ENCODE measurements at regions not wholly inside any gene's neighbourhood (a gene's known extent, or its start where the extent isn't known, plus 50 kb on each side); places are given as distances from the start of the nearest gene placed in this dataset.
A peak's percentile ranks its signal among the peaks of the same experiment; 100 is the strongest.

GRCh38 chr18:72692086-72692485 is 147.9 kb upstream of the CBLN2 start:
- TF ChIP-seq POLR2A (IDR thresholded peaks at IDR 0.05; ENCODE audit: low read depth, low read length) (no peak), TAF1 (IDR thresholded peaks at IDR 0.05; ENCODE audit: low read depth, low read length) (no peak), PAX5 (IDR thresholded peaks at IDR 0.05; ENCODE audit: insufficient read depth, low read length, severe bottlenecking) (no peak), POU2F2 (IDR thresholded peaks at IDR 0.05; ENCODE audit: low read depth, low read length) (no peak), POLR2AphosphoS5 (IDR thresholded peaks at IDR 0.05; ENCODE audit: low read depth, low read length) (no peak), SPI1 (IDR thresholded peaks at IDR 0.05; ENCODE audit: low read depth, low read length) (no peak)
- FAIRE-seq, result no peak
- no peak for DNase-seq (ENCODE audit: insufficient read length, low spot score)

- no peak for FAIRE-seq
- no peak for TF ChIP-seq POLR2AphosphoS5 (IDR thresholded peaks at IDR 0.05; ENCODE audit: low read depth, low read length)
- DNase-seq (ENCODE audit: insufficient read length, low spot score), result no peak
Measured at GRCh38 chr18:72687736-72688135, 143.6 kb upstream of the CBLN2 start.

GRCh38 chr18:72675394-72675793 is 131.3 kb upstream of the CBLN2 start:
- no peak for FAIRE-seq
- TF ChIP-seq SPI1 (IDR thresholded peaks at IDR 0.05; ENCODE audit: low read depth, low read length), result no peak
- TF ChIP-seq POU2F2 (IDR thresholded peaks at IDR 0.05; ENCODE audit: low read depth, low read length), result 0 out of 2 replicates have a peak, but pooled peaks have one; percentile 34
- no peak for DNase-seq (ENCODE audit: insufficient read length, low spot score)

GRCh38 chr18:72674710-72675109 is 130.6 kb upstream of the CBLN2 start:
- DNase-seq (ENCODE audit: insufficient read length, low spot score), result no peak
- no peak for FAIRE-seq
- no peak for TF ChIP-seq TAF1 (IDR thresholded peaks at IDR 0.05; ENCODE audit: low read depth, low read length)
- no peak for TF ChIP-seq POU2F2 (IDR thresholded peaks at IDR 0.05; ENCODE audit: low read depth, low read length)
- no peak for TF ChIP-seq SPI1 (IDR thresholded peaks at IDR 0.05; ENCODE audit: low read depth, low read length)
- TF ChIP-seq POLR2A (IDR thresholded peaks at IDR 0.05; ENCODE audit: low read depth, low read length), result no peak
- no peak for TF ChIP-seq PAX5 (IDR thresholded peaks at IDR 0.05; ENCODE audit: insufficient read depth, low read length, severe bottlenecking)
- TF ChIP-seq POLR2AphosphoS5 (IDR thresholded peaks at IDR 0.05; ENCODE audit: low read depth, low read length), result no peak

GRCh38 chr18:72673242-72673641 is 129.1 kb upstream of the CBLN2 start:
- TF ChIP-seq POLR2A (IDR thresholded peaks at IDR 0.05; ENCODE audit: low read depth, low read length), result no peak
- TF ChIP-seq SPI1 (IDR thresholded peaks at IDR 0.05; ENCODE audit: low read depth, low read length), result no peak
- TF ChIP-seq POLR2AphosphoS5 (IDR thresholded peaks at IDR 0.05; ENCODE audit: low read depth, low read length), result no peak
- TF ChIP-seq PAX5 (IDR thresholded peaks at IDR 0.05; ENCODE audit: insufficient read depth, low read length, severe bottlenecking), result no peak
- TF ChIP-seq POU2F2 (IDR thresholded peaks at IDR 0.05; ENCODE audit: low read depth, low read length), result no peak
- no peak for TF ChIP-seq TAF1 (IDR thresholded peaks at IDR 0.05; ENCODE audit: low read depth, low read length)
- FAIRE-seq, result no peak

GRCh38 chr18:72672364-72673184 is 128.4 kb upstream of the CBLN2 start:
- DNase-seq (ENCODE audit: insufficient read length, low spot score), result peak; percentile 25
- TF ChIP-seq POLR2A (IDR thresholded peaks at IDR 0.05; ENCODE audit: low read depth, low read length) (no peak), PAX5 (IDR thresholded peaks at IDR 0.05; ENCODE audit: insufficient read depth, low read length, severe bottlenecking) (no peak), POLR2AphosphoS5 (IDR thresholded peaks at IDR 0.05; ENCODE audit: low read depth, low read length) (no peak), SPI1 (IDR thresholded peaks at IDR 0.05; ENCODE audit: low read depth, low read length) (no peak), TAF1 (IDR thresholded peaks at IDR 0.05; ENCODE audit: low read depth, low read length) (no peak), POU2F2 (IDR thresholded peaks at IDR 0.05; ENCODE audit: low read depth, low read length) (no peak)
- no peak for FAIRE-seq

More at GRCh38 chr18:72673242-72673641, 129.1 kb upstream of the CBLN2 start:
- DNase-seq (ENCODE audit: insufficient read length, low spot score), result no peak

GRCh38 chr18:72667932-72668331 is 123.8 kb upstream of the CBLN2 start:
- no peak for TF ChIP-seq POLR2AphosphoS5 (IDR thresholded peaks at IDR 0.05; ENCODE audit: low read depth, low read length)
- no peak for TF ChIP-seq PAX5 (IDR thresholded peaks at IDR 0.05; ENCODE audit: insufficient read depth, low read length, severe bottlenecking)
- TF ChIP-seq POLR2A (IDR thresholded peaks at IDR 0.05; ENCODE audit: low read depth, low read length), result no peak
- no peak for TF ChIP-seq TAF1 (IDR thresholded peaks at IDR 0.05; ENCODE audit: low read depth, low read length)
- TF ChIP-seq SPI1 (IDR thresholded peaks at IDR 0.05; ENCODE audit: low read depth, low read length), result no peak
- TF ChIP-seq POU2F2 (IDR thresholded peaks at IDR 0.05; ENCODE audit: low read depth, low read length), result no peak
- FAIRE-seq (no peak), DNase-seq (ENCODE audit: insufficient read length, low spot score) (no peak)

- FAIRE-seq (peak; percentile 55), DNase-seq (ENCODE audit: insufficient read length, low spot score) (peak; percentile 16)
- no peak for TF ChIP-seq POLR2AphosphoS5 (IDR thresholded peaks at IDR 0.05; ENCODE audit: low read depth, low read length)
- no peak for TF ChIP-seq POU2F2 (IDR thresholded peaks at IDR 0.05; ENCODE audit: low read depth, low read length)
- no peak for TF ChIP-seq TAF1 (IDR thresholded peaks at IDR 0.05; ENCODE audit: low read depth, low read length)
- no peak for TF ChIP-seq POLR2A (IDR thresholded peaks at IDR 0.05; ENCODE audit: low read depth, low read length)
- no peak for TF ChIP-seq PAX5 (IDR thresholded peaks at IDR 0.05; ENCODE audit: insufficient read depth, low read length, severe bottlenecking)
- TF ChIP-seq SPI1 (IDR thresholded peaks at IDR 0.05; ENCODE audit: low read depth, low read length), result no peak
Measured at GRCh38 chr18:72652990-72653593, 109.0 kb upstream of the CBLN2 start.

GRCh38 chr18:72651033-72651432 is 106.9 kb upstream of the CBLN2 start:
- DNase-seq (ENCODE audit: insufficient read length, low spot score), result no peak
- no peak for FAIRE-seq
- TF ChIP-seq POLR2AphosphoS5 (IDR thresholded peaks at IDR 0.05; ENCODE audit: low read depth, low read length) (no peak), PAX5 (IDR thresholded peaks at IDR 0.05; ENCODE audit: insufficient read depth, low read length, severe bottlenecking) (no peak), TAF1 (IDR thresholded peaks at IDR 0.05; ENCODE audit: low read depth, low read length) (no peak), POU2F2 (IDR thresholded peaks at IDR 0.05; ENCODE audit: low read depth, low read length) (no peak), SPI1 (IDR thresholded peaks at IDR 0.05; ENCODE audit: low read depth, low read length) (no peak), POLR2A (IDR thresholded peaks at IDR 0.05; ENCODE audit: low read depth, low read length) (no peak)
